PC-3 (cell line): ENCODE measurements at regions not wholly inside any gene's neighbourhood (a gene's known extent, or its start where the extent isn't known, plus 50 kb on each side); places are given as distances from the start of the nearest gene placed in this dataset.

Experiments used
- EZH2 ChIP-seq: fragments of 300-600 bp; sonication (generic); IDR thresholded peaks from one replicate; pipeline ENCODE4 v1.6.1; 2017; ENCODE audit warnings: antibody characterized with exemption, mild to moderate bottlenecking, low read length; ENCODE audit not compliant: unreplicated experiment
- TF ChIP-seq, protein P1 (sequence below): fragments of 300-600 bp; sonication (generic); conservative IDR thresholded peaks from 2 replicates; pipeline ENCODE4 v1.5.1; 2017; ENCODE audit warnings: antibody characterized with exemption, low read depth, mild to moderate bottlenecking, low read length

DNA sequence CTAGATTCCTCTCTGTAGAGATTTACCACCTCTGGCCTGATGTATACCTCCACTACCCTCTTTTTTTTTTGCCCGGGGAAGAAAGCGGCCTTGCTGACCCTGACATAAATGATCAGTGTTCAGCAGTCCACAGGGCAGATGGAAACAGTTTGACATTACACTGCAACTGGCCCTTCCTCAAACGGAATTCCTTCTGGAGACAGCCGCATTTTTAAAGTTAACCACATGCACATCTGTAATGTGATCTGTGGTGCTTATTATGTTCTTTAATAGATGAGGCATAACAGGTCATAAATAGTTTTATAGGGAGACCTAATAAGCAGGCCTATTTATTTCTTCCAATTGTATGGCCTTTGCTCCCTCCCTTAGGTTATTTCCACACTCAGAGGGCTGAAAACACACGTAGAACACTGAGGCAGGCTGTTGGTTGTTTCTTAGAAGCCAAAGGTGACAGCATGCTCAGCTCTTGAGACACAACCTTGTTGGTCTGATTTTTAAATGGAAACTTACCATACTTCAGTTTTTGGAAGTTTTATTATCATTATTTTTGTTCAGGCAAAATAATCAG lies 84.0 kb upstream of the APC start:
- TF ChIP-seq, protein P1, sequence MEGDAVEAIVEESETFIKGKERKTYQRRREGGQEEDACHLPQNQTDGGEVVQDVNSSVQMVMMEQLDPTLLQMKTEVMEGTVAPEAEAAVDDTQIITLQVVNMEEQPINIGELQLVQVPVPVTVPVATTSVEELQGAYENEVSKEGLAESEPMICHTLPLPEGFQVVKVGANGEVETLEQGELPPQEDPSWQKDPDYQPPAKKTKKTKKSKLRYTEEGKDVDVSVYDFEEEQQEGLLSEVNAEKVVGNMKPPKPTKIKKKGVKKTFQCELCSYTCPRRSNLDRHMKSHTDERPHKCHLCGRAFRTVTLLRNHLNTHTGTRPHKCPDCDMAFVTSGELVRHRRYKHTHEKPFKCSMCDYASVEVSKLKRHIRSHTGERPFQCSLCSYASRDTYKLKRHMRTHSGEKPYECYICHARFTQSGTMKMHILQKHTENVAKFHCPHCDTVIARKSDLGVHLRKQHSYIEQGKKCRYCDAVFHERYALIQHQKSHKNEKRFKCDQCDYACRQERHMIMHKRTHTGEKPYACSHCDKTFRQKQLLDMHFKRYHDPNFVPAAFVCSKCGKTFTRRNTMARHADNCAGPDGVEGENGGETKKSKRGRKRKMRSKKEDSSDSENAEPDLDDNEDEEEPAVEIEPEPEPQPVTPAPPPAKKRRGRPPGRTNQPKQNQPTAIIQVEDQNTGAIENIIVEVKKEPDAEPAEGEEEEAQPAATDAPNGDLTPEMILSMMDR, result no peak
- TF ChIP-seq EZH2, result no peak
